NB4 (cell line): ENCODE measurements at regions not wholly inside any gene's neighbourhood (a gene's known extent, or its start where the extent isn't known, plus 50 kb on each side); places are given as distances from the start of the nearest gene placed in this dataset.

Experiments used
- DNase-seq: peaks from one replicate; pipeline ENCODE4 v3.0.0; 2010; ENCODE audit warnings: low read depth
- H3K4me3 ChIP-seq: one replicate; pipeline ENCODE4 v1.5.1; 2011; ENCODE audit warnings: mild to moderate bottlenecking, low read depth, low read length, moderate library complexity
- MYC ChIP-seq: IDR thresholded peaks from 2 replicates; pipeline ENCODE4 v1.6.1; 2011; ENCODE audit warnings: low read depth, low read length
- POLR2A ChIP-seq: IDR thresholded peaks from 2 replicates; pipeline ENCODE4 v1.6.1; 2011; ENCODE audit warnings: mild to moderate bottlenecking; ENCODE audit not compliant: insufficient read length; ENCODE audit errors: extremely low read depth
- TF ChIP-seq, protein P1 (sequence below): IDR thresholded peaks from one replicate; pipeline ENCODE4 v1.5.1; 2012; ENCODE audit warnings: low read depth, low read length
- TF ChIP-seq, protein P2 (sequence below): IDR thresholded peaks from 2 replicates; pipeline ENCODE4 v1.6.1; 2011; ENCODE audit warnings: low read depth, low read length

DNA sequence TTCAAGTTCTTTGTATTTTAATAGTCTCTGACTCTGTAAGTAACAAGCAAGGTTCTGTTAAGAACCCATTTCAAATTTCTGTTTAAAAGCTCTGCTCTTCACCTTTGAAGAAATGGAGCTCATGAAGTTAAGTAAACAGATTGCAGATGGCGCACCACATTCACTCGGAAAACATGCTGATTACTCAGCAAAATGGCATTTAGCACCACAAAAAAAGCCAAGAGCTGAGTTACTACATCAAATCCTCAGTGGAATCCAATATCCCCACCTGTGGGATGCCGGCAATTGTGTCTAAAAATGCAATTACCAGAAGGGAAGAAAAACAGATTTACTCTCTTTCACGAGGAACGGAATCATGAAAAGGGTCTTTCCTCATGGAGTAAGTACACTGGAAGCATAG, 758.0 kb downstream of the NTRK3 start:
- no peak for DNase-seq
- H3K4me3 ChIP-seq, result no peak overlapping the region
- TF ChIP-seq, protein P1, sequence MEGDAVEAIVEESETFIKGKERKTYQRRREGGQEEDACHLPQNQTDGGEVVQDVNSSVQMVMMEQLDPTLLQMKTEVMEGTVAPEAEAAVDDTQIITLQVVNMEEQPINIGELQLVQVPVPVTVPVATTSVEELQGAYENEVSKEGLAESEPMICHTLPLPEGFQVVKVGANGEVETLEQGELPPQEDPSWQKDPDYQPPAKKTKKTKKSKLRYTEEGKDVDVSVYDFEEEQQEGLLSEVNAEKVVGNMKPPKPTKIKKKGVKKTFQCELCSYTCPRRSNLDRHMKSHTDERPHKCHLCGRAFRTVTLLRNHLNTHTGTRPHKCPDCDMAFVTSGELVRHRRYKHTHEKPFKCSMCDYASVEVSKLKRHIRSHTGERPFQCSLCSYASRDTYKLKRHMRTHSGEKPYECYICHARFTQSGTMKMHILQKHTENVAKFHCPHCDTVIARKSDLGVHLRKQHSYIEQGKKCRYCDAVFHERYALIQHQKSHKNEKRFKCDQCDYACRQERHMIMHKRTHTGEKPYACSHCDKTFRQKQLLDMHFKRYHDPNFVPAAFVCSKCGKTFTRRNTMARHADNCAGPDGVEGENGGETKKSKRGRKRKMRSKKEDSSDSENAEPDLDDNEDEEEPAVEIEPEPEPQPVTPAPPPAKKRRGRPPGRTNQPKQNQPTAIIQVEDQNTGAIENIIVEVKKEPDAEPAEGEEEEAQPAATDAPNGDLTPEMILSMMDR, result no peak
- TF ChIP-seq POLR2A (no peak), MYC (no peak)
- TF ChIP-seq, protein P2, sequence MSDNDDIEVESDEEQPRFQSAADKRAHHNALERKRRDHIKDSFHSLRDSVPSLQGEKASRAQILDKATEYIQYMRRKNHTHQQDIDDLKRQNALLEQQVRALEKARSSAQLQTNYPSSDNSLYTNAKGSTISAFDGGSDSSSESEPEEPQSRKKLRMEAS, result no peak

GRCh38 chr15:87496795-87497194, 759.7 kb downstream of the NTRK3 start:
- DNase-seq, result no peak
- TF ChIP-seq, protein P2, result no peak
- TF ChIP-seq, protein P1, result no peak
- no peak for TF ChIP-seq POLR2A
- TF ChIP-seq MYC, result no peak
- H3K4me3 ChIP-seq, result no peak overlapping the region

DNA sequence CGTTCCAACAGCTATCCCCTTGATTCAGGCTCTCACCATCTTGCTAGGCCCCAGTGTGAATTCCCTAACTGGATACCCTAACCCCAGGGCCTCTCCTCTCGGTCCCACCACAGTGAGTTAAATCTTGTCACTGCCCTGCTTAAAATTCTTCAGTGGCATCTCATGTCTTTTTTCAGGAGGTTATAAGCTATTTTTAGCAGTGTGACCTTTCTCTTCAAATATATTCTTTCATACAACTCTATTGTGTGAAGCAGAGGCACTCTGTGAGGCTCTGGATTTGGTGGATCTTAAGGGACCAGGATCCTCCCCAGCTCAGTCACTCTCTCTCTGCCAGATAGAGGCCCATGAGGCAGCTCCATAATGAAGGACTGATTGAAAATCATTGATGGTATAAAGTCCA, 760.4 kb downstream of the NTRK3 start:
- DNase-seq, result no peak
- no peak overlapping the region for H3K4me3 ChIP-seq
- TF ChIP-seq MYC (no peak), POLR2A (no peak)
- TF ChIP-seq, protein P2, result no peak
- TF ChIP-seq, protein P1, result no peak

DNA sequence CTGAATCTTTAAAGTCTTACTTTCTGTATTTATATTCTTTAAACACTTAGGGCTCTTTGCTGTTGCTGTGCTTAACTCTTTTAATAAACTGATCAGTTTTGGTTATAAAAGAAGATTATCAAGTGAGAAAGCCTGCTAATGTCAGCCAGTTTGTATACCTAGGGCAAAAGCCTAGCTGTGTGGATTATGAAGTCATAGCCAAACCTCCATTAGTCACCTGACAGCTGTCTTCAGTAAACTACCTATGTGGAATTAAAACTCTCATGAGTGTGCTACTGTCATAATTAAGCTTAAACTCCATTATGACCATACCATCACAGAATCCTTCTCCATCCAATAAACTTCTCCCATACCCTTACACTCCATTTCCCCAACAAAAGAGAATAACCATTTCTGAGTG, 762.7 kb downstream of the NTRK3 start:
- no peak for TF ChIP-seq POLR2A
- TF ChIP-seq, protein P2, result no peak
- TF ChIP-seq, protein P1, result no peak
- TF ChIP-seq MYC, result no peak
- H3K4me3 ChIP-seq, result no peak overlapping the region
- no peak for DNase-seq

DNA sequence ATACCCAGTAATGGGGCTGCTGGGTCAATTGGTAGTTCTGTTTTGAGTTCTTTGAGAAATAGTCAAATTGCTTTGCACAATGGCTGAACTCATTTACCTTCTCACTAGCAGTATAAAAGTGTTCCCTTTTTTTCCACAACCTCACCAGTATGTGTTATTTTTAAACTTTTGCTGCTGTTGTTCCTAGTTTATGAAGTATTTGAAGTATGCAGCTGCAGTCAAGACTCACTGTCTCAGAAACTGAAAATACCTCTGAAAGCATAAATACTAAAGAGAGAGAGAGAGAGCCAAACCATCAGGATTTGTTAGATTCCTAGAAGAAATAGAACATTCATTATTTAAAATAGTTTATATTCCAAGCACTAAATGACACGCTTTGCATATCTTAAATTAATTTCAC, 764.2 kb downstream of the NTRK3 start:
- H3K4me3 ChIP-seq, result no peak overlapping the region
- no peak for DNase-seq
- no peak for TF ChIP-seq MYC
- TF ChIP-seq, protein P2, result no peak

GRCh38 chr15:87490666-87491065, 765.9 kb downstream of the NTRK3 start:
- DNase-seq, result no peak
- no peak overlapping the region for H3K4me3 ChIP-seq
- TF ChIP-seq, protein P2, result no peak
- TF ChIP-seq MYC (no peak), POLR2A (no peak)
- TF ChIP-seq, protein P1, result no peak
